ENCODE measurements at regions not wholly inside any gene's neighbourhood (a gene's known extent, or its start where the extent isn't known, plus 50 kb on each side); places are given as distances from the start of the nearest gene placed in this dataset.

DNA sequence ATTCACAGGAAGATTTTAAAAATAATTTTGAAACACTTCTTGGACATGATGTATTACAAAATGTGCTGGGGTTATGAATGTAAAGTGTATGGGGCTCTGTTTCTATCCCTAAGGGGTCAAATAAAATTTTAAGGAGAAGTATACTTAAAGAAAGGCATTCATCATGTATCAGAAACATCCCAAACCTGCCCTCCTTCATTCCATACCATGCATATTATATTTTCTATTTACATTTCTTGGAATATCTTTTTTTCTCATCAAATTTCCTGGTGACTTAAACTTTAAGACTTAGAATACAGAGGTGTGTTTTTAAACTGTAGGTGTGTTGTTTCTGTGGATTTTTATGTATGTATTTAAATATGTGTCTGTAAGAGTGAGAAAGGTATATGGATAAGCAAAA is 96.1 kb upstream of the ADAMTS19 start:
- TF ChIP-seq ZNF598 (CRISPR knock-in tag; IDR thresholded peaks at IDR 0.05; ENCODE audit: borderline replicate concordance): no peak
- TF ChIP-seq, protein P1, sequence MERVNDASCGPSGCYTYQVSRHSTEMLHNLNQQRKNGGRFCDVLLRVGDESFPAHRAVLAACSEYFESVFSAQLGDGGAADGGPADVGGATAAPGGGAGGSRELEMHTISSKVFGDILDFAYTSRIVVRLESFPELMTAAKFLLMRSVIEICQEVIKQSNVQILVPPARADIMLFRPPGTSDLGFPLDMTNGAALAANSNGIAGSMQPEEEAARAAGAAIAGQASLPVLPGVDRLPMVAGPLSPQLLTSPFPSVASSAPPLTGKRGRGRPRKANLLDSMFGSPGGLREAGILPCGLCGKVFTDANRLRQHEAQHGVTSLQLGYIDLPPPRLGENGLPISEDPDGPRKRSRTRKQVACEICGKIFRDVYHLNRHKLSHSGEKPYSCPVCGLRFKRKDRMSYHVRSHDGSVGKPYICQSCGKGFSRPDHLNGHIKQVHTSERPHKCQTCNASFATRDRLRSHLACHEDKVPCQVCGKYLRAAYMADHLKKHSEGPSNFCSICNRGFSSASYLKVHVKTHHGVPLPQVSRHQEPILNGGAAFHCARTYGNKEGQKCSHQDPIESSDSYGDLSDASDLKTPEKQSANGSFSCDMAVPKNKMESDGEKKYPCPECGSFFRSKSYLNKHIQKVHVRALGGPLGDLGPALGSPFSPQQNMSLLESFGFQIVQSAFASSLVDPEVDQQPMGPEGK (CRISPR knock-in tag; IDR thresholded peaks at IDR 0.05): no peak
- TF ChIP-seq, protein P2, sequence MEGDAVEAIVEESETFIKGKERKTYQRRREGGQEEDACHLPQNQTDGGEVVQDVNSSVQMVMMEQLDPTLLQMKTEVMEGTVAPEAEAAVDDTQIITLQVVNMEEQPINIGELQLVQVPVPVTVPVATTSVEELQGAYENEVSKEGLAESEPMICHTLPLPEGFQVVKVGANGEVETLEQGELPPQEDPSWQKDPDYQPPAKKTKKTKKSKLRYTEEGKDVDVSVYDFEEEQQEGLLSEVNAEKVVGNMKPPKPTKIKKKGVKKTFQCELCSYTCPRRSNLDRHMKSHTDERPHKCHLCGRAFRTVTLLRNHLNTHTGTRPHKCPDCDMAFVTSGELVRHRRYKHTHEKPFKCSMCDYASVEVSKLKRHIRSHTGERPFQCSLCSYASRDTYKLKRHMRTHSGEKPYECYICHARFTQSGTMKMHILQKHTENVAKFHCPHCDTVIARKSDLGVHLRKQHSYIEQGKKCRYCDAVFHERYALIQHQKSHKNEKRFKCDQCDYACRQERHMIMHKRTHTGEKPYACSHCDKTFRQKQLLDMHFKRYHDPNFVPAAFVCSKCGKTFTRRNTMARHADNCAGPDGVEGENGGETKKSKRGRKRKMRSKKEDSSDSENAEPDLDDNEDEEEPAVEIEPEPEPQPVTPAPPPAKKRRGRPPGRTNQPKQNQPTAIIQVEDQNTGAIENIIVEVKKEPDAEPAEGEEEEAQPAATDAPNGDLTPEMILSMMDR (CRISPR knock-in tag; IDR thresholded peaks at IDR 0.05): no peak

Data from HepG2 (cell line).